ENCODE measurements at regions not wholly inside any gene's neighbourhood (a gene's known extent, or its start where the extent isn't known, plus 50 kb on each side); places are given as distances from the start of the nearest gene placed in this dataset.
"Not testable (repeated sequence)": the region's sequence is repeated elsewhere in the genome, so short reads cannot be mapped to it uniquely, and the experiment has no call there.

DNA sequence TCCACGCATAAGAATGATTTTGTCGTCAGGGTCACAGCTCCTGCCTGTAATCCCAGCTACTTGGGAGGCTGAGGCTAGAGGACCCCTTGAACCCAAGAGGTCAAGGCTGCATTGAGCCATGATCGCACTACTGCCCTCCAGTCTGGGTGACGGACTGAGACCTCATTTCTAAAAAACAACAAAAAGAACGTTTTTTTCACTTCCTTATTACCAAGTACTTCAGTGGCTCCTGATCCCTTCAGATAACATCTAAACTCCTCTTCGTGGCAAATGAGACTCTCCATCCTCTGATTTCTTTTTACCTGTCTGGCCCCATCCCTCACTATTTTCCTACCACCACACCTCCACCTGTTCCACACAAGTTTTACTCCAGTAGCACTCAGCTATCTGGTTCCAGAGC lies 105.4 kb upstream of the TLK1 start:
- DNase-seq (ENCODE audit: low read depth): no peak

- not testable (repeated sequence) for DNase-seq (ENCODE audit: low read depth)
These were observed 100.8 kb upstream of the TLK1 start for GRCh38 chr2:171261529-171261928.

DNA sequence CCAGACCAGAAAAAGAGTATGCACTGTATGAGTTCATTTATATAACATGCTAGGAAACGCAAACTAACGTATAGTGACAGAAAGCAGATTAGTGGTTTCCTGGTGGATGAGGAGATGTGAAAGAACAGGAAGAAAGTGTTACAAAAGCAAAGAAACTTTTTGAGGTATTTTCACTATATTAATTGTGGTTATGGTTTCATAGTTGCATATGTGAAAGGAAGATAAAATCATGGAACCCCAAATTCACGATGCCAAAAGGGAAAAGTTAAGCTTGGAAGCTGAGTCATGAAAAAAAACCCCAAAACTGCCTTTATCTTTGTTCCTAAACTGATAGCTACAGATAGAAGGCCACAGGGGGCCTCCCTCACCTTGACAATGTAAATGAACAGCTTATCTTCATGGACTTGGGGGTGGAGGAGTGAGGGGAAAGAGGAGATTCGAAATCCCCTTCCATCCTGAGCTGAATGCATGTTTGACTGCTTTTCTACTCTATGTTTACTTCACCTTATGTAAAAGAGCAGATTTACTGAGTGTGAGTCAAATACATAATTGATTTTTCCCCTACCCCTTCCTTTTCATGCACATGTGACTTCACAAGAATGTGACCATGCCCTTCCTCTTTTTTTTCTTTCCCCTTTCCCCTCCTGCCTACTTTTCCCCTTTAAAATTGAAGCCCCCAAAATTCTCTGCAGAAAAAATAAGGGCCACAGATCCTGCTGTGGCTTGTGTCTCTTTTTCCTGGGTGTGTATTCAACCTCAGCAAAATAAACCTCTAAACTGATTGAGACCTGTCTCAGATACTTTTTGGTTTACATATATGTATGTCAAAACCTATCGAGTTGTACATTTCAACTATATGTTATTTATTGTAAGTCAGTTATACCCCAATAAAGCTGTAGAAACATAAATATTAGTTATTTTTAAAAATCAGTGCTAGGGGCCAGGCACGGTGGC lies 100.1 kb upstream of the TLK1 start:
- no peak for DNase-seq (ENCODE audit: low read depth)

- no peak for DNase-seq (ENCODE audit: low read depth)
These were observed 94.0 kb upstream of the TLK1 start for GRCh38 chr2:171254666-171255065.

GRCh38 chr2:171253900-171254650 lies 93.4 kb upstream of the TLK1 start:
- no peak for DNase-seq (ENCODE audit: low read depth)

DNA sequence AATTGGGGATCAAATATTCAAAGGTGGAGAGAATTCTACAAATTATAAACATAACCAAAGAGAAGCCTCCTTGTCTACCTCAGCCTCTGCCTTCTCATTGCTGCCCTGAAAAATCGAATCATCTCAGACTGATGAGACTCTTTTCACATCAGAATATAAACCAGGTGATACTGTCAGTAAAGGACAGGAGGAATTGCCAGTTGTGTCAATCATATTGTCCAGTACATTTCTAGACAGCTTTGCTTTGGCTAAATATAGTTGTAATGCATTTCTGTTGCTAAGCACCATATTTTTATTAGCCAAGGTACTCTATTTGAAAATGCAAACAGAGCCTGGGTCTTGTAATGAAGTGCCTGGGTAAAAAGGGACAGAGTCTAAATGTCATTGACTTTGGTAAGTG lies 92.6 kb upstream of the TLK1 start:
- no peak for DNase-seq (ENCODE audit: low read depth)

DNA sequence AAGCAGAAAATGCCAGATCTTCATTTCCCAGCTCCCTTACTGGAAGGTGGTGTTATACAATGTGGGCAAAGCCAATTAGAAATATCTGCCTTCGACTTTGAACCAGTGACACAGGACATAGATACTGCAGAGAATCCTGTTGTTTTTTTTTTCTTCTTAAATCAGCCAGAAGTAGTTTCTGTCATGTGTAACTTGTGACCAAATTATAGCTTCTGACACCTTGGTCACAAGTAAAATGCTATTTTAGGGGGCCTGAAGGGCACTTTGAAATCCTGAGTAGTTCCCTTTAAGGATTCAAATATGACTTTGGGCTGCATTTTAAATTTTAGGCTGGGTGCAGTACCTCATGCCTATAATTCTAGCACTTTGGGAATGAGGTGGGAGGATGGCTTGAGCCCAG lies 89.0 kb upstream of the TLK1 start:
- DNase-seq (ENCODE audit: low read depth): no peak

- no peak for DNase-seq (ENCODE audit: low read depth)
These were observed 87.3 kb upstream of the TLK1 start for GRCh38 chr2:171247741-171248662.

DNA sequence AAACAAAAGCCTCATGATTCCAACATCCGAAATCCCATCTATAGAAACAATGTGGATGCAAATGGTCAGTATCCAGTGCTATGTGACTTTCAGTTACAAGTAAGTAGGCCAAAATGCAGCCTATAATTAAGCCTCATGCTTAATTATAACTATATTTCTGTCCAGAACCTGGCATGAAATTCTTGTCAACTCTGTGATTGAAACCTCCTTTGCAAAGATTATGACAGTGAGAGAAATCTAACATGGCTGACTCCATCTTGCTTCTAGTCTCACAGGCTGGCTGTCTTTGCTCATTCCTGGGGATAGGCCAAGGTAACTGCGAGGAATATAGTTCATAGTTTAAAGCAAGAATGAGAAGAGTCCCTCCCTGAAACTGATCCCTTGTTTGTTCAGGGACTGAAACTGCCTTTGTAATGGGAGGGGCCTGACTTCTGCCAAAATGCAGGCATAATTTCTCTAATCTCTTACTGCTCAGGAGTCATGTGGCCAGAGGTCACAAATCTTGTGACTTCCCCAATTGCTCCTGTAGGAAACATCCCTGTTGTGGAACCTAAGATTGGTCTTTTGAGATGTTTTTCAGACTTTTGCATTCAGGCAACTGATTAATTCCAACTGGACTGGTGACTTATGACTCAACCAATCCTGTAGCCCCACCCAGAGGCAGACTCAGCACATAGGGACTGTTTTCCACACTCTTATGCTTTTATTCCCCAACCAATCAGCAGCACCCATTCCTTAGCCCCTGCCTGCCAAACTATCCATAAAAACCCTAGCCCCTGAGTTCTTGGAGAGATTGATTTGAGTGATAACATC lies 84.5 kb upstream of the TLK1 start:
- no peak for DNase-seq (ENCODE audit: low read depth)

DNA sequence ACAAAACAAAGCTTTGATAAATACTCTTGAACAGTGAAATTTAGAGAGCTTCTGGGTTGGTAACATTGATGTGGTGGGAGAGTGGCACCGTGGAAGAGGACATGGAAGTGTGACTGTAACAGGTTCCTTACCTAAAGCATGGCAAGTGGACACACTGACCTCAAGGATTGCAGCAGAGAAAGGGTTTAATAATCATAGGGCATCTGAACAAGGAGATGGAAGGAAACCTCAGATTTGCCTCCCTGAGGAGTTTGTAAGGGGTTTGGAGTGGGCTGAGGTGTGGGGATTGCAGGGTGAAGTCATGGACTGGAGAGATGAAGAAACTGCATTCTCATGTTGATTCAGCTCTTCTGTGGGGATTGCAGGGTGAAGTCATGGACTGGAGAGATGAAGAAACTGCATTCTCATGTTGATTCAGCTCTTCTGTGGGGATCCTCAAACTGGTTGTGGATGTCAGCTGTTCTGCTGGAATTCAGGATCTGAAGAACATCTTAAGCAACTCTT lies 83.8 kb upstream of the TLK1 start:
- DNase-seq (ENCODE audit: low read depth): no peak

DNA sequence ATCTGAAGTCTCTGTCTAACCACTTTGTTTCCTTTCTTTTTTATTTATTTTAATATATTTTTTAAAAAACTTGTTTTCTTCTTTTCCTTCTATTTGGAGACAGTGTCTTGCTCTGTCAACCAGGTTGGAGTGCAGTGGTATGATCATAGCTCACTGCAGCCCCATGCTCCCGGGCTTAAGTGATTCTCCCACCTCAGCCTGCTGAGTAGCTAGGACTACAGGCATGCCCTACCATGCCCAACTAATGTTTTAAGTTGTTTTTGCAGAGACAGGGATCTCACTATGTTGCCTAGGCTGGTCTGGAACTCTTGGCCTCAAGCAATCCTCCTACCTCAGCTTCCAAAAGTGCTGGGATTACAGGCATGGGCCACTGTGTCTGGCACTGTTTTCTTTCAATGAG lies 81.1 kb upstream of the TLK1 start:
- no peak for DNase-seq (ENCODE audit: low read depth)

- no peak for DNase-seq (ENCODE audit: low read depth)
These were observed 78.3 kb upstream of the TLK1 start for GRCh38 chr2:171238946-171239345.

DNA sequence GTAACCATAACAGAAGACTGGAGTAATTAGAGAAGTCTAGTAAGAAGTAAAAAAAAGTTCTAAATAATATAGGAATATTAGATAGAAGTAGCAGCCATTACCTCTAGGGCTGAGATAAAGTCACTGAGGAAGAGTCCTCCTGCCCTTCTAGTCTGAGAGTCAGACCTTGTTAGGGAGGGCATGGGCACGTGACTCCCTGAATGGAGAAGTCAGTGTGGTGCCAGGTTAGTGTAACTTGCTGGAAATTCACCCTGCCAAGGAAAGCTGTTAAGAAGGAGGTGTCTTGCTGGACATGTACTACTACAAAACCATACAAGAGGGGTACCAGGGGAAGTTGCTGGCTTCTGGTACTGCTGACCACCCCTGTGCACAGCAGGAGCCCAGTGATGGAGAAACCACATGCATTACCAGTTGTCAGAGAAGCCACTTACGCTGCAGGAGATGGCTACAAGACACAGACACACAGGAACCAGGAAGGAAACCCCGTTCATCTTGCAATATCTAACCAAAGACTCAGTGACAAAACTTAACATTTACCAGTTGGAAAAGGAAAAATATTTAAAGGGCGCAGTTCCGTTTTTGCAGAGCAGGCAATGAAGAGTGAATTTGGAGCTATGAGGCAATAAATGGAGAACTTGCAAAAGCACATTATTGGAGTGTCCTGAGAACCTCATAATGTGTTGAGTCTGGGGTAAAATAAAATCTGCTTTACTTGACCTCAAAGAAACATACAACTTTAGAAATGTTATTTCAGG lies 77.2 kb upstream of the TLK1 start:
- DNase-seq (ENCODE audit: low read depth): no peak

- no peak for DNase-seq (ENCODE audit: low read depth)
These were observed 74.7 kb upstream of the TLK1 start for GRCh38 chr2:171235262-171235881.

GRCh38 chr2:171230176-171230575 lies 69.5 kb upstream of the TLK1 start:
- no peak for DNase-seq (ENCODE audit: low read depth)

GRCh38 chr2:171228826-171229225 lies 68.1 kb upstream of the TLK1 start:
- no peak for DNase-seq (ENCODE audit: low read depth)

DNA sequence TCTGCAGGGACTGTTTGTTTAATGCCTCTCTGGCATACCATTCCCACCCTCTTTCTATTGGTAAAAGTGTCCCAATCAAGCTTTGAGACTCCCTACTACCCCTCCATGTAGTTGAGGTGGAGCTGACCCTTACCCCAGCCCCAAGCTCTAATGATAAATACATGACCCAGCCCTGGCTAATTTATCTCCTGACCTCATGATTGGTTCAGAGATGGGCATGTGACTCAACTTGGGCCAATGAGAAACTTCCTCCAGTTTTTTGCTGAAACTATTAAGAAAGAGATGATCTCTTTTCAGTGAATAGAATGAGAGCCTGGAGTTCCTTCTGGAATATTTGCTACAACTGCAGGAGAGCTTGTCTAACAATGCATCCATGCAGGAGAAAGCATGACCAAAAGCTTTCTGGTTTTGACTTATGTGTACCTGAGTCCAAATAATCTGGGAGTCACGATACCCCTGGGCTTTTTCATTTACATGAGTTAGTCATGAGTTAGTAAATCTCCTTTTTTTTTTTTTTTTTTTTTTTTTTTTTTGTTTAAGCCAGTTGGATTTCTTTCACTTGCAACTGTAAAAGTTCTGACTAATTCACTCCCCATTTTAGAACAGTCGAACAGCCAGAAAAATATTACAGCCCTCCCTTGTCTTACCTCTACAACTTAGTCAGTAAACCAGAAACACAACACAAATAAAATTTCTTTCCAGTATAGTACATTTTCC lies 66.5 kb upstream of the TLK1 start:
- DNase-seq (ENCODE audit: low read depth): no peak

- DNase-seq (ENCODE audit: low read depth): no peak
These were observed 65.8 kb upstream of the TLK1 start for GRCh38 chr2:171226461-171226860.

DNA sequence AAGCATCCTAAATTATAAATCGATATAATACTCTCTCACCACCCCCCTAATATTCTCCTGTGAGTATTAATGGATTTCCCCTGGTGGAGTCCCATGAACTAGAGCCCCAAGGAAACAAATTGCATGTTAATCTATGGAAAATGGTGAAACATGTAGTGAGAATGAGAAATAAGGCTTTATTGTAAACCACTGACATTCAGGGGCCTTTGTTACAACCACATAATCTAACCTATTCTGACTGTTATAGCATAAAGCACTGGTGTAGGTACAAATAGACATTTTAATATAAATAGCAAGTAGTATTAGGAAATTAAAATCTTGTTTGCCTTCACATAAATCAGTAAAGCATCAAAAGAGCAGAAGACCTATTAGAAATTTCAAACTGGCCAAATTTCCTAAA lies 65.3 kb upstream of the TLK1 start:
- DNase-seq (ENCODE audit: low read depth): no peak

All from activated gamma-delta T cell treated with anti-CD3 and anti-CD28 coated beads, Interleukin-2, amount 50 U/mL, for 16 hours (primary cell).